Left lung (tissue), 4 donors: ENCODE measurements at regions not wholly inside any gene's neighbourhood (a gene's known extent, or its start where the extent isn't known, plus 50 kb on each side); places are given as distances from the start of the nearest gene placed in this dataset.

Experiments
- ATAC-seq: fragments of 200-7000 bp; cut with Tn5 transposase; one replicate; pipeline ENCODE4 v1.9.1; 2020; ENCODE audit warnings: moderate library complexity
- DNase-seq, 4 donors: peaks; one replicate each; pipeline ENCODE4 v3.0.0-alpha.2; 2013 to 2020
- H3K27ac ChIP-seq, 2 donors: fragments of 200-600 bp; sonication (generic) in 1 of 2; one replicate each; pipeline versions ENCODE4 v1.5.0 to v1.8.0; 2020 to 2021
- H3K27me3 ChIP-seq, 2 donors: fragments of 200-600 bp; sonication (generic) in 1 of 2; one replicate each; pipeline versions ENCODE4 v1.5.0 to v1.8.0; 2020 to 2021
- H3K36me3 ChIP-seq, 2 donors: fragments of 200-600 bp; sonication (generic) in 1 of 2; one replicate each; pipeline versions ENCODE4 v1.5.0 to v1.8.0; 2020 to 2021
- H3K4me1 ChIP-seq, 2 donors: fragments of 200-600 bp; one replicate each; pipeline ENCODE4 v1.8.0; 2021
- H3K4me3 ChIP-seq, 2 donors: fragments of 200-600 bp; sonication (generic) in 1 of 2; one replicate each; pipeline versions ENCODE4 v1.5.0 to v1.8.0; 2020 to 2021; ENCODE audit warnings: mild to moderate bottlenecking in 1 of 2
- H3K9me3 ChIP-seq, 2 donors: fragments of 200-600 bp; sonication (generic) in 1 of 2; one replicate each; pipeline versions ENCODE4 v1.5.0 to v1.8.0; 2020 to 2021
- intact Hi-C, 2 donors: fragments of 100-400 bp; cut with DNase I; formaldehyde crosslinking; loops; one replicate each; pipeline versions ENCODE4 v1.11.2 to v1.14.2; 2022
- TF ChIP-seq, protein P1 (sequence below), 2 donors: fragments of 200-600 bp; sonication (generic) in 1 of 2; IDR thresholded peaks; one replicate each; pipeline versions ENCODE4 v1.5.0 to v1.8.0; 2021; ENCODE audit warnings: antibody characterized with exemption in 2 of 2
- donor health status: DM: no; HTN: yes; CAD: no.
- donor health status: DM: no; HTN: no; CAD: no.

DNA sequence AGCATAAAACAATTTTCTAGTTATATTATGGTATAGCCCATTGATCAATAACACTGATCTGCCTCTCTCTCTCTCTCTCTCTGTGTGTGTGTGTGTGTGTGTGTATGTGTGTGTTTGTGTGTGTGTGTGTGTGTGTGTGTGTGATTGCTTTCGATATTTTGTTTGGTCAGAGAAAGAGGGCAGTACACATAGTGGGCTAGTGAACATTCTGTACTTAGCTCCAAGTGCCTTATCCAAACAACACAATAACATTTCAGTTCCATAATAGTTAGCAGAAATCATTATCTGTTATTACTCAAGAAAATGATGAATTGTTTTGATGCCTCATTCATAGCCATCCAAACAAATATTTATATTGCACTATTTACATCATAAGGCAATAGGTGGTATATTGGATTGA, 979.1 kb upstream of the CITED2 start:
- H3K9me3 ChIP-seq, result no peaks in the 10 kb centered on the region
- no peaks in the 10 kb centered on the region for H3K36me3 ChIP-seq
- no peak overlapping the region for H3K27ac ChIP-seq
- no peaks in the 10 kb centered on the region for H3K4me1 ChIP-seq
- TF ChIP-seq, protein P1, sequence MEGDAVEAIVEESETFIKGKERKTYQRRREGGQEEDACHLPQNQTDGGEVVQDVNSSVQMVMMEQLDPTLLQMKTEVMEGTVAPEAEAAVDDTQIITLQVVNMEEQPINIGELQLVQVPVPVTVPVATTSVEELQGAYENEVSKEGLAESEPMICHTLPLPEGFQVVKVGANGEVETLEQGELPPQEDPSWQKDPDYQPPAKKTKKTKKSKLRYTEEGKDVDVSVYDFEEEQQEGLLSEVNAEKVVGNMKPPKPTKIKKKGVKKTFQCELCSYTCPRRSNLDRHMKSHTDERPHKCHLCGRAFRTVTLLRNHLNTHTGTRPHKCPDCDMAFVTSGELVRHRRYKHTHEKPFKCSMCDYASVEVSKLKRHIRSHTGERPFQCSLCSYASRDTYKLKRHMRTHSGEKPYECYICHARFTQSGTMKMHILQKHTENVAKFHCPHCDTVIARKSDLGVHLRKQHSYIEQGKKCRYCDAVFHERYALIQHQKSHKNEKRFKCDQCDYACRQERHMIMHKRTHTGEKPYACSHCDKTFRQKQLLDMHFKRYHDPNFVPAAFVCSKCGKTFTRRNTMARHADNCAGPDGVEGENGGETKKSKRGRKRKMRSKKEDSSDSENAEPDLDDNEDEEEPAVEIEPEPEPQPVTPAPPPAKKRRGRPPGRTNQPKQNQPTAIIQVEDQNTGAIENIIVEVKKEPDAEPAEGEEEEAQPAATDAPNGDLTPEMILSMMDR (IDR thresholded peaks at IDR 0.05), result no peak
- no peak for DNase-seq
- ATAC-seq, result no peak
- no peaks in the 10 kb centered on the region for H3K27me3 ChIP-seq
- no peak overlapping the region for H3K4me3 ChIP-seq
- intact Hi-C loops, result no loop called here

DNA sequence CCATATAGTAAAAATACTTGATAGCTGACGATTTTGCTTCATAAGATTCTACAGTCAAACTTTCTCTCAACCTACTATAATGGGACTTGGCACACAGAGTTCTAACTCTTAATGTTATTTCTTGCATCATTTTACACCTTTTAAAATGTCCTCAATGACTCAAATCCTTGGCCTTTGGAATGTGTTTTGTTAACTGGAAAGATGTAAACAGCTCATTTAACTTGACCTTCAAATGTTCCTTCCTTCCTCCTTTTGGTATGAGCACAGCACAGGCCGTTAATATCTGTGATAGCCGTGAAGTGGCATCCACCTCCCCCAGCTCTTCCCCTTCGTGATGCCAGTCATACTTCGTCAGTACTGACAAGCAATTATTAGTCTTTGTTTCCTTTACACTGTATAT, 972.0 kb upstream of the CITED2 start:
- Histone ChIP-seq H3K36me3 (no peaks in the 10 kb centered on the region), H3K9me3 (no peaks in the 10 kb centered on the region), H3K27ac (peak overlapping the region in 1 of 2 donors; percentile 15), H3K27me3 (no peaks in the 10 kb centered on the region), H3K4me1 (peaks cover 0 to 6% of the 10 kb centered on the region in 2 donors), H3K4me3 (no peak overlapping the region)
- TF ChIP-seq, protein P1 (IDR thresholded peaks at IDR 0.05), result no peak
- DNase-seq (no peak), ATAC-seq (peak; percentile 57)
- intact Hi-C loops, result no loop called here

DNA sequence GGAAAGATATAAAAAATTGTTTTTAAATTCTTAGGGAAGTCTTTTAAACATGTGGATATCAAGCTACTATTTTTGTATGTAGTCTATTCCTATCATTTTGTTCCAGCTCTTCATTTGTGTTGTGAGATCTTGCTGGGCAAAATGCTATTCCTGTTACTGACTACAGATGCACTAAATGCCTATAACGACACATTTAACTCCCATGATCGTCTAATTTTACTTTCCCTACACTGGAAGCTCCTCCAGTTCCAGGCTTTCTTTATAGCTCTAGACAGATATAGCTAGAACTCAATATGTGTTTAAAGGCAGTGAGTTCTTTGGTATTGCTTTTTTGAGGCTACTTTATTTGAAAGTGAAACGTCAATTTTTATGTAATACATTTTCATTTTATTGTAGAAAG, 971.5 kb upstream of the CITED2 start:
- no peak for ATAC-seq
- DNase-seq, result no peak
- H3K9me3 ChIP-seq, result peaks cover 0 to 2% of the 10 kb centered on the region in 2 donors

DNA sequence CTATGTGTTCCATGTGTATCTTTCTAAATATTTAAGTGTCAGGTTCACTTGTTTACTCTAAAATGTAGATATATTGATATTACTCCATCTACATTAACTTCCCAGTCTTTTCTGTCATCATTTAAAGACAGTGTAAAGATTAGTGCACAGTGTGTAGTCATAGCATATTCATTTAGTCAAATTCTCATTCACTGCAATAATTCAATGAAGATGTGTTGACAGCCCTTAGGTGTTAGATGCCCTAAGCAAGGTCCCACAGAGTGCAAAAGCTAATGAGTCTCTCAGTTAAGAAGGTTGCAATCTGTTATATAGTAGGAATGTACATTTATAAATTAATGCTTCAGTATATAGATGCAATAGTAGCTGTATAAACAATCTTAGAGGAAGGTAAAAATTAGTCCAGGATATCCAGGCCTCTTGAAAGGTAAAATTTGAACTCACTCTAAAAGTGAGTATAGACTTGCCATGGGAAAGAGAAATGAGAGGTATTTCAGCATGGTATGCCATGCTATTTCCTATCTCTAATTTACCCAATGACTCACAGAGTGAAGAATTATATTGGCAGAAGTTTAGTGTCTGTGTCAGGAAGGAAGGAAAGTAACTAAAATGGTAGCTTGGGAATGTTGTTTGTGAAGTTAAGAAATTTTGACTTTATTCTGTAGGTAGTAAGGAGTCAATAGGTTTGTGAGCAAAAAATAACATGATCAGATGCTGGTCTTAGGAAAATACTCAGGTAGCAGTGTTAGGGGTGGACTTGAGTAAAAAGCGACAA, 969.9 kb upstream of the CITED2 start:
- no peak overlapping the region for H3K4me3 ChIP-seq
- TF ChIP-seq, protein P1 (IDR thresholded peaks at IDR 0.05), result no peak
- no peaks in the 10 kb centered on the region for H3K27me3 ChIP-seq
- ATAC-seq (peak; percentile 37), DNase-seq (no peak)
- intact Hi-C loops, result no loop called here
- peaks cover 0 to 6% of the 10 kb centered on the region in 2 donors for H3K4me1 ChIP-seq
- H3K9me3 ChIP-seq, result peaks cover 0 to 11% of the 10 kb centered on the region in 2 donors
- H3K27ac ChIP-seq, result no peak overlapping the region
- no peaks in the 10 kb centered on the region for H3K36me3 ChIP-seq

More for the DNA sequence above, 971.5 kb upstream of the CITED2 start:
- Histone ChIP-seq H3K4me1 (peaks cover 0 to 6% of the 10 kb centered on the region in 2 donors), H3K27me3 (no peaks in the 10 kb centered on the region), H3K36me3 (no peaks in the 10 kb centered on the region), H3K4me3 (no peak overlapping the region), H3K27ac (peak overlapping the region in 1 of 2 donors; percentile 15)
- intact Hi-C loops, result no loop called here
- TF ChIP-seq, protein P1 (IDR thresholded peaks at IDR 0.05), result no peak

DNA sequence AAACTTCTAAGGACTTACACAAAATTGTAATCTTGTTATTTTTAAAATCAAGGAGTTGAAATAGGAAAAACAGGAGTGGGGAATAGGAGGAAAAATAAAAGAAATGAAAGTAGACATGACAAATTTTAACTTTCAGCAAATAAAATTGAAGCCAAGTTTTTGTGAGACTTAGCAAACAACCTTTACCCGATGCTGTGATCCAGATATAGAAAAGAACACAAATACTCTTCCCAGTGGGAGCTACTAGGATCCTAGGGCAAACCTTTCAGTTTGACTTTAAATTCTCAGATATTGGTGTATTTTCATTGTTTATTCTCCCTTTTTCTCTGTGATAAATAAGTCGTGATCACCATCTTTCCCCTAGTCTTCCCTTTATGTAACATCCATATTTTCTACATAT, 968.7 kb upstream of the CITED2 start:
- ATAC-seq, result no peak
- H3K9me3 ChIP-seq, result peaks cover 0 to 16% of the 10 kb centered on the region in 2 donors
- no peaks in the 10 kb centered on the region for H3K36me3 ChIP-seq
- H3K27ac ChIP-seq, result no peak overlapping the region
- no peak for DNase-seq
- H3K27me3 ChIP-seq, result no peaks in the 10 kb centered on the region
- TF ChIP-seq, protein P1 (IDR thresholded peaks at IDR 0.05), result no peak
- intact Hi-C loops, result no loop called here
- H3K4me1 ChIP-seq, result peaks cover 0 to 6% of the 10 kb centered on the region in 2 donors
- no peak overlapping the region for H3K4me3 ChIP-seq
